OCI-LY3 (cell line): ENCODE measurements at regions not wholly inside any gene's neighbourhood (a gene's known extent, or its start where the extent isn't known, plus 50 kb on each side); places are given as distances from the start of the nearest gene placed in this dataset.
"Not testable (repeated sequence)": the region's sequence is repeated elsewhere in the genome, so short reads cannot be mapped to it uniquely, and the experiment has no call there.

Experiments
- EZH2phosphoT487 ChIP-seq: fragments of 200-600 bp; shearing (Covaris generic); IDR thresholded peaks from 2 replicates; pipeline ENCODE4 v1.6.1; 2018; ENCODE audit warnings: antibody characterized with exemption, mixed run types, low read depth
- TF ChIP-seq, protein P1 (sequence below): fragments of 200-600, 300-600 bp; sonication (generic); IDR thresholded peaks from 2 replicates; pipeline ENCODE4 v1.5.1; 2014; ENCODE audit warnings: antibody characterized with exemption, low read length, low read depth

DNA sequence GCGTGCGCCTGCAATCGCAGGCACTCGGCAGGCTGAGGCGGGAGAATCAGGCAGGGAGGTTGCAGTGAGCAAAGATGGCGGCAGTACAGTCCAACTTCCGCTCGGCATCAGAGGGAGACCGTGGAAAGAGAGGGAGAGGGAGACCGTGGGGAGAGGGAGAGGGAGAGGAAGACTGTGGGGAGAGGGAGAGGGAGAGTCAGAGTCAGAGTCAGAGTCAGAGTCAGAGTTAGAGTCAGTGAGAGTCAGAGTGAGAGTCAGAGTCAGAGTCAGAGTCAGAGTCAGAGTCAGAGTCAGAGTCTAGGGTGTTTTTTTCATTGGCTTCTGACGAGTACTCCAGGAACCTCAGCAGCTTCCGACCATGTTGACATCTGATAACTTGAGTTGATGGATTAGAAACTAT lies 75.6 kb upstream of the NMUR2 start:
- TF ChIP-seq, protein P1, sequence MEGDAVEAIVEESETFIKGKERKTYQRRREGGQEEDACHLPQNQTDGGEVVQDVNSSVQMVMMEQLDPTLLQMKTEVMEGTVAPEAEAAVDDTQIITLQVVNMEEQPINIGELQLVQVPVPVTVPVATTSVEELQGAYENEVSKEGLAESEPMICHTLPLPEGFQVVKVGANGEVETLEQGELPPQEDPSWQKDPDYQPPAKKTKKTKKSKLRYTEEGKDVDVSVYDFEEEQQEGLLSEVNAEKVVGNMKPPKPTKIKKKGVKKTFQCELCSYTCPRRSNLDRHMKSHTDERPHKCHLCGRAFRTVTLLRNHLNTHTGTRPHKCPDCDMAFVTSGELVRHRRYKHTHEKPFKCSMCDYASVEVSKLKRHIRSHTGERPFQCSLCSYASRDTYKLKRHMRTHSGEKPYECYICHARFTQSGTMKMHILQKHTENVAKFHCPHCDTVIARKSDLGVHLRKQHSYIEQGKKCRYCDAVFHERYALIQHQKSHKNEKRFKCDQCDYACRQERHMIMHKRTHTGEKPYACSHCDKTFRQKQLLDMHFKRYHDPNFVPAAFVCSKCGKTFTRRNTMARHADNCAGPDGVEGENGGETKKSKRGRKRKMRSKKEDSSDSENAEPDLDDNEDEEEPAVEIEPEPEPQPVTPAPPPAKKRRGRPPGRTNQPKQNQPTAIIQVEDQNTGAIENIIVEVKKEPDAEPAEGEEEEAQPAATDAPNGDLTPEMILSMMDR: not testable (repeated sequence)
- TF ChIP-seq EZH2phosphoT487: not testable (repeated sequence)
